HUES6 (cell line): ENCODE measurements at regions not wholly inside any gene's neighbourhood (a gene's known extent, or its start where the extent isn't known, plus 50 kb on each side); places are given as distances from the start of the nearest gene placed in this dataset.

Source experiments
- H3K27ac ChIP-seq: 2 replicates; pipeline ENCODE4 v1.7.0; 2013; ENCODE audit warnings: low read depth, mild to moderate bottlenecking, low read length, inconsistent platforms
- H3K27me3 ChIP-seq: 2 replicates; pipeline ENCODE4 v1.6.1; 2013; ENCODE audit warnings: low read length; ENCODE audit not compliant: control insufficient read depth, insufficient read depth
- H3K36me3 ChIP-seq: 2 replicates; pipeline ENCODE4 v1.6.1; 2013; ENCODE audit warnings: low read length; ENCODE audit not compliant: control insufficient read depth, insufficient read depth
- H3K4me1 ChIP-seq: 2 replicates; pipeline ENCODE4 v1.6.1; 2013; ENCODE audit warnings: low read length; ENCODE audit not compliant: control insufficient read depth, insufficient read depth
- H3K4me3 ChIP-seq: 2 replicates; pipeline ENCODE4 v1.5.1; 2013; ENCODE audit warnings: low read depth, low read length
- H3K9ac ChIP-seq: one replicate; pipeline ENCODE4 v1.6.1; 2013; ENCODE audit warnings: mild to moderate bottlenecking, low read length
- H3K9me3 ChIP-seq: 2 replicates; pipeline ENCODE4 v1.6.1; 2013; ENCODE audit warnings: low read depth, low read length; ENCODE audit not compliant: control insufficient read depth, insufficient read depth

- no peak overlapping the region for H3K27ac ChIP-seq
- no peaks in the 10 kb centered on the region for H3K4me1 ChIP-seq
- no peak overlapping the region for H3K4me3 ChIP-seq
- H3K36me3 ChIP-seq: no peaks in the 10 kb centered on the region
- no peak overlapping the region for H3K9ac ChIP-seq
- H3K9me3 ChIP-seq: peaks cover 7% of the 10 kb centered on the region; the same call in 1 of the 2 replicates
- H3K27me3 ChIP-seq: no peaks in the 10 kb centered on the region
Observed at GRCh38 chr12:89890161-89890560, 181.5 kb upstream of the ATP2B1 start.

DNA sequence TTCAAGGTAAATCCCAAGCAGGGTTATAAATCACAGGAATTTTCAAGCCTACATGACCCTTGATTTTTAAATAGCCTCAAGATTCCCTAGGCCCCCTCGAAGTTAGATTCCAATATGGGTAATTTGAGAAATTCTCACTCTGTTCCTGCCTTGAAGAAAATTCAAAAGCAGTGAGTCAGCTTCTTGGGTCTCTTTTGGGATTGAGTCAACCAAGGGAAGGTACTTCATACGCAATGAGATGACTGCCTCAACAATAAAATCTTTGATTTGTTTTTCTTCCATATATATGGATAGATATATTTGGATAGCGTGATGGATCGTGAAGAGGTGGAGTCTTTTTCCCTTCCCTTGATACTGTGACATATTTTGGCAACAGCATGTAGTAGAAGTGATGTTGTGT is 180.4 kb upstream of the ATP2B1 start:
- no peaks in the 10 kb centered on the region for H3K36me3 ChIP-seq
- H3K27me3 ChIP-seq: no peaks in the 10 kb centered on the region
- H3K9me3 ChIP-seq: peaks cover 7% of the 10 kb centered on the region; the same call in 1 of the 2 replicates
- H3K4me3 ChIP-seq: no peak overlapping the region
- H3K27ac ChIP-seq: no peak overlapping the region
- peaks cover 9% of the 10 kb centered on the region for H3K4me1 ChIP-seq
- H3K9ac ChIP-seq: no peak overlapping the region

- Histone ChIP-seq H3K27me3 (no peaks in the 10 kb centered on the region), H3K9me3 (peaks cover 7% of the 10 kb centered on the region; the same call in 1 of the 2 replicates), H3K4me1 (peaks cover 24% of the 10 kb centered on the region), H3K27ac (no peak overlapping the region), H3K9ac (no peak overlapping the region), H3K36me3 (no peaks in the 10 kb centered on the region), H3K4me3 (no peak overlapping the region)
Observed at GRCh38 chr12:89884952-89885351, 176.3 kb upstream of the ATP2B1 start.

- Histone ChIP-seq H3K9me3 (peaks cover 6% of the 10 kb centered on the region; the same call in 1 of the 2 replicates), H3K4me1 (peaks cover 24% of the 10 kb centered on the region), H3K36me3 (no peaks in the 10 kb centered on the region), H3K27me3 (no peaks in the 10 kb centered on the region), H3K9ac (no peak overlapping the region), H3K27ac (peak overlapping the region; percentile 60; the same call in 1 of the 2 replicates), H3K4me3 (no peak overlapping the region)
Observed at GRCh38 chr12:89884416-89884898, 175.8 kb upstream of the ATP2B1 start.

DNA sequence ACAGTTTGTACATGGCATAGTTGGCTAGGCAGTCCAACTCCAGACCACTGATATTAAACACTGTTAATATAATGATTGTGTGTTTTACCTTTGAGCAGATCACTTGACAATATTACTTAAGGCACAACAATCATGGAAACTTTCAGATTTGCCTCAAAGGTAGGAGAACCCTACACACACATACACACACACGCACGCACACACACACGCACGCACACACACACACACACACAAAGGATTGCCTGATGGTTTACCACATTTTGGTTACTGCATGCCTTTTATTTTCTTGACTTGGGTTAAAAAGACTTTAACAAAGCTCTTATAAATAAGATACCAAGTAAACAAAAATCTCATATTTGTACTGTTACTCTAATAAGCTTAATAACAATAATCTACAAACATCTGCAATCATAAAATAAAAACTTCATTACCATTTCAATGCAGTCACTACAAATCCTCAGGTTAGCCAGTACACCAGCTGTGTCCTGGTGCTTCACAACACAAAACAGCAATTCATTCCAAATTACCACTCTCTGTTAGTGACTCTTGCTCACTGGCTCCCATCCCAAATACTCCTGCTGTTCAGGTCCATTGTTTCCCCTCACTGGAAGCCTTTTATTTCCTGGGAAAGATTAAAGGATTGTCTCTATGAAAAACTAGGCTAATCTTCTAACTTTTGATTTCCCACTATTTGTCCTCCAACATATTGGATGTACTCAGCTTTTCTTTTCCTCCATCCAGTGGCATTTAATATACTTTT is 175.2 kb upstream of the ATP2B1 start:
- peak overlapping the region; percentile 60; the same call in 1 of the 2 replicates for H3K27ac ChIP-seq
- H3K27me3 ChIP-seq: no peaks in the 10 kb centered on the region
- no peaks in the 10 kb centered on the region for H3K36me3 ChIP-seq
- no peaks in the 10 kb centered on the region for H3K9me3 ChIP-seq
- H3K4me3 ChIP-seq: no peak overlapping the region
- no peak overlapping the region for H3K9ac ChIP-seq
- peaks cover 24% of the 10 kb centered on the region for H3K4me1 ChIP-seq

DNA sequence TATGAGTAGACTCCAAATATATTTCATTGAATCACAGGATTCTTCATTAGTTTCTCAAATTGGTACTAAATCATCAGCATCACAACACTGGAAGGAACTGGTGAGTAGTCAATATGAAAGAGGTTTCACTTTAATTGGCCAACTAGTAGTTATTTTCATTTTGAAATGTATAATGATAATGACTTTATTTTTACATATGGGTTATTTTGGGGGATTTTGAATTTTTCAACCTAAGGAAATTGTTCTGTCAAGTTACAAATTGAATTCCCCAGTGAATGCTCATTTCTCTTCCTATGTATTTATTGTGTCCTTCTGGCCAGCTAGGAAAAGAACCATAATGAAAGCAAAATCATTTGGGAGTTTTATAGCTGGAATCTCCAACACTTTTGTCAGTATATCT is 174.2 kb upstream of the ATP2B1 start:
- no peaks in the 10 kb centered on the region for H3K36me3 ChIP-seq
- H3K9ac ChIP-seq: no peak overlapping the region
- H3K4me1 ChIP-seq: peaks cover 24% of the 10 kb centered on the region
- H3K4me3 ChIP-seq: no peak overlapping the region
- H3K27me3 ChIP-seq: no peaks in the 10 kb centered on the region
- H3K27ac ChIP-seq: no peak overlapping the region
- H3K9me3 ChIP-seq: no peaks in the 10 kb centered on the region

DNA sequence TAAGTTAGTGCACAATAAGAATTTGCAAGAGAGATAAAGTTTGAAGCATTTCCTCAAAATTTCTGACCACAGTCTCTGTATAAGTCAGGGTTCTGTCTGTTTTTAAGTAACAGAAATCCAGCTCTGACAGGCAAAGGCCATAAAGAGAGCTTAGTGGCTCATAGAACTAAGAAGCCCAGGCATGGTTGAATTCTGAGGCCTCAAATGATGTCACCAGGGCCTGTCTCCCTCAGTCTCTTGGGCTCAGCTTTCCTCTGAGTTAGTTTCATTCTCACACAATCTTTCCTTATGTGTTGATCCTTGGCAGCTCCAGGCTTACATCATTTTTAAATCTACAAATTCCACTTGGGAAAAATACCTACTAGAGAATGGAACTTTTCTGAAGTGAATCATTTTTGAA is 173.4 kb upstream of the ATP2B1 start:
- Histone ChIP-seq H3K9ac (no peak overlapping the region), H3K4me1 (peaks cover 24% of the 10 kb centered on the region), H3K9me3 (no peaks in the 10 kb centered on the region), H3K27ac (no peak overlapping the region), H3K4me3 (no peak overlapping the region), H3K36me3 (no peaks in the 10 kb centered on the region), H3K27me3 (no peaks in the 10 kb centered on the region)

- no peak overlapping the region for H3K9ac ChIP-seq
- no peaks in the 10 kb centered on the region for H3K27me3 ChIP-seq
- H3K9me3 ChIP-seq: no peaks in the 10 kb centered on the region
- no peaks in the 10 kb centered on the region for H3K36me3 ChIP-seq
- peaks cover 24% of the 10 kb centered on the region for H3K4me1 ChIP-seq
- H3K27ac ChIP-seq: no peak overlapping the region
- no peak overlapping the region for H3K4me3 ChIP-seq
Observed at GRCh38 chr12:89880690-89881350, 172.2 kb upstream of the ATP2B1 start.

- Histone ChIP-seq H3K27ac (no peak overlapping the region), H3K9me3 (no peaks in the 10 kb centered on the region), H3K4me3 (no peak overlapping the region), H3K27me3 (no peaks in the 10 kb centered on the region), H3K36me3 (no peaks in the 10 kb centered on the region), H3K9ac (no peak overlapping the region), H3K4me1 (peaks cover 21% of the 10 kb centered on the region)
Observed at GRCh38 chr12:89879766-89880165, 171.1 kb upstream of the ATP2B1 start.

DNA sequence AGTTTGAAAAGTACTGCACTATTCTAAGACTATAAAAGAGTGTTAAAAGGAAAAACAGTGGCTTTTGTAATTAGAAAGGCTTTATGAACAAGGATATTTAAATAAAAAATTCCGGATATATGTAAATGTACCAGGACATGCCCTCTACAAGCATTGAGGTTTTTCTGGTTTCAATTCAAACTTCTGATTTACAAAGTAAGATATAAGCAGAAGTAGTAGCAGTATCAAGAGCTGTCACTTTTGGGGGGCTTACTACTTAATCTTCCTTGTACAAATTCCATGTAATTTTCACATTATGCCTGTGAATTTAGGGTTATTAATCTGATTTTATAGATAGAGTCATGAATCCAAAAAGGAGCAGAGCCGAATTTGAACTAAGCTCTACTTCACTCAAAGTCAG is 170.3 kb upstream of the ATP2B1 start:
- no peak overlapping the region for H3K4me3 ChIP-seq
- peaks cover 14% of the 10 kb centered on the region for H3K4me1 ChIP-seq

DNA sequence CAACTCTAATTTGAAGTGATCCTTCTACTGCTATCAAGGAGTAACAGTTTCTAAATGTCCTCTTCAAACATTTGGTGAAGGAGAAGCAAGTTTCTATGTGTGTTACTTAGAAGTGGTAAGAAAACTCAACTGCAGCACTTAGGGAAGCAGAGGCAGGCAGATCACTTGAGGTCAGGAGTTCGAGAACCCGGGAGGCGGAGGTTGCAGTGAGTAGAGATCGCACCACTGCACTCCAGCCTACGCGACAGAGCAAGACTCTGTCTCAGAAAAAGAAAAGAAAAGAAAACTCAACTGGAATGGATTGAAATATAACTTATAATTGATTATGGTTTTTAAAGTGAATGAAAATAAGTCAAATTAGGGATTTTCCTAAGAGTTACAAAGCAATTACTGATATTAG is 169.7 kb upstream of the ATP2B1 start:
- Histone ChIP-seq H3K27ac (no peak overlapping the region), H3K9ac (no peak overlapping the region), H3K4me3 (no peak overlapping the region), H3K27me3 (no peaks in the 10 kb centered on the region), H3K36me3 (no peaks in the 10 kb centered on the region), H3K9me3 (no peaks in the 10 kb centered on the region), H3K4me1 (peaks cover 9% of the 10 kb centered on the region)

More for the DNA sequence above, 170.3 kb upstream of the ATP2B1 start:
- Histone ChIP-seq H3K36me3 (no peaks in the 10 kb centered on the region), H3K9ac (no peak overlapping the region), H3K27me3 (no peaks in the 10 kb centered on the region), H3K27ac (no peak overlapping the region), H3K9me3 (no peaks in the 10 kb centered on the region)
